ENCODE measurements at regions not wholly inside any gene's neighbourhood (a gene's known extent, or its start where the extent isn't known, plus 50 kb on each side); places are given as distances from the start of the nearest gene placed in this dataset.

GRCh38 chr2:216796115-216796840 is 63.6 kb downstream of the TNP1 start:
- H3K79me2 ChIP-seq (ENCODE audit: insufficient read depth): no peaks in the 10 kb centered on the region
- POLR2A ChIA-PET: no interaction called here
- H2AFZ ChIP-seq (ENCODE audit: low read depth): no peak overlapping the region
- peaks cover 4 to 28% of the 10 kb centered on the region in 2 experiments; a peak in 3 of 4 replicates for H3K4me1 ChIP-seq (ENCODE audit: control insufficient read depth in 1 of 2, insufficient read depth in 2 of 2, low read depth in 1 of 2, low read length in 1 of 2)
- no peaks in the 10 kb centered on the region for H4K20me1 ChIP-seq (ENCODE audit: insufficient read depth)
- H3K9me2 ChIP-seq: no peaks in the 10 kb centered on the region
- H3K27ac ChIP-seq (ENCODE audit: low read depth in 2 of 2, low read length in 1 of 2): no peak overlapping the region
- H3K36me3 ChIP-seq (replicated peaks in 1 of 2; ENCODE audit: control insufficient read depth in 1 of 2, insufficient read depth in 2 of 2, low read length in 1 of 2): no peaks in the 10 kb centered on the region
- H3K27me3 ChIP-seq (ENCODE audit: insufficient read depth): no peaks in the 10 kb centered on the region
- H3K9ac ChIP-seq: no peak overlapping the region
- 71% methylated on average over 10 of the region's 10 CpGs for WGBS (ENCODE audit: low lambda C conversion rate)
- CTCF ChIA-PET: no interaction called here
- DNase-seq: no peak
- H3K4me2 ChIP-seq: no peak overlapping the region
- no peaks in the 10 kb centered on the region for H3K9me3 ChIP-seq
- no peaks in the 10 kb centered on the region for H3F3A ChIP-seq (replicated peaks; ENCODE audit: insufficient read depth)
- no peak for TF ChIP-seq NFIC (IDR thresholded peaks at IDR 0.05; ENCODE audit: borderline replicate concordance)
- no peak for TF ChIP-seq GABPA (IDR thresholded peaks at IDR 0.05; ENCODE audit: low read depth)
- no peak for TF ChIP-seq RFX5 (IDR thresholded peaks at IDR 0.05; ENCODE audit: low read length)
- TF ChIP-seq JUND (IDR thresholded peaks at IDR 0.05): no peak
- TF ChIP-seq CHD2 (IDR thresholded peaks at IDR 0.05; ENCODE audit: low read length, partially characterized antibody): no peak
- TF ChIP-seq ELF1 (IDR thresholded peaks at IDR 0.05): no peak
- TF ChIP-seq RAD21 (IDR thresholded peaks at IDR 0.05; ENCODE audit: low read length): no peak
- TF ChIP-seq FOSL2 (IDR thresholded peaks at IDR 0.05; ENCODE audit: borderline replicate concordance, low read depth): no peak
- no peak for TF ChIP-seq POLR2AphosphoS5 (IDR thresholded peaks at IDR 0.05; ENCODE audit: low read depth, low read length)
- no peak for TF ChIP-seq NRF1 (IDR thresholded peaks at IDR 0.05; ENCODE audit: low read depth, low read length)
- TF ChIP-seq RCOR1 (IDR thresholded peaks at IDR 0.05; ENCODE audit: low read length): no peak
- no peak for TF ChIP-seq EZH2phosphoT487 (IDR thresholded peaks at IDR 0.05; ENCODE audit: borderline replicate concordance, low read depth)
- no peak for TF ChIP-seq RXRA (IDR thresholded peaks at IDR 0.05; ENCODE audit: borderline replicate concordance, low read depth)
- H3K4me3 ChIP-seq (ENCODE audit: low read depth in 2 of 2, low read length in 1 of 2): no peak overlapping the region

DNA sequence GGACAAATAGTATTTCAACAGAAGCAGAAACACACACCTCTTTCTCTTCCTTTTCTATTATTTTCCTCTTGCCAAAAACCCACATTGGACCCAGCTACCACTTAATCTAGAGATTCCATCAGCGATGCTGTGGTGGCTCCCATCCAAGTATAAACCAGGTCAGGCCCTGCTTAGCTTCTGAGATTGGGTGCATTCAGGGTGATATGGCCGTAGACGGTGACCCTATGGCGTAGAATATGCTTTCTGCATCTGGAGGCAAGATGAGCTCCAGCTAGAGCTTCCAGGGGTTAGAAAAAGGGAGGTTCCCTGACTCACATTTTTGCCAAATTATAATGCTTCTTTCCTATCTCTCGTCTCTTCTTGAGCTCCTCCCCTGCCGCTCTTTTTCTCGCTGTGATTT is 66.5 kb downstream of the TNP1 start:
- TF ChIP-seq TEAD4 (IDR thresholded peaks at IDR 0.05; ENCODE audit: borderline replicate concordance, insufficient read depth) (no peak), EZH2phosphoT487 (IDR thresholded peaks at IDR 0.05; ENCODE audit: borderline replicate concordance, low read depth) (no peak), MAX (IDR thresholded peaks at IDR 0.05; ENCODE audit: low read depth) (no peak), POLR2AphosphoS5 (IDR thresholded peaks at IDR 0.05; ENCODE audit: low read depth, low read length) (no peak), MXI1 (IDR thresholded peaks at IDR 0.05; ENCODE audit: low read depth, low read length) (no peak), RCOR1 (IDR thresholded peaks at IDR 0.05; ENCODE audit: low read length) (peak; percentile 70), GATA2 (CRISPR knock-in tag; IDR thresholded peaks at IDR 0.05) (peak; percentile 90), EP300 (IDR thresholded peaks at IDR 0.05; ENCODE audit: borderline replicate concordance in 1 of 2, low read depth in 1 of 2, low read length in 1 of 2) (peak in 1 of 2 experiments; percentile 85; a peak in 2 of 4 replicates), FOXM1 (IDR thresholded peaks at IDR 0.05; ENCODE audit: low read depth) (no peak), FOSL2 (IDR thresholded peaks at IDR 0.05; ENCODE audit: borderline replicate concordance, low read depth) (no peak), GABPA (IDR thresholded peaks at IDR 0.05; ENCODE audit: low read depth) (no peak), NFIC (IDR thresholded peaks at IDR 0.05; ENCODE audit: borderline replicate concordance) (peak; percentile 41; the same call in 1 of the 2 replicates), CHD2 (IDR thresholded peaks at IDR 0.05; ENCODE audit: low read length, partially characterized antibody) (peak; percentile 25)
- Histone ChIP-seq H3F3A (replicated peaks; ENCODE audit: insufficient read depth) (no peaks in the 10 kb centered on the region), H3K27me3 (ENCODE audit: insufficient read depth) (no peaks in the 10 kb centered on the region), H2AFZ (ENCODE audit: low read depth) (no peak overlapping the region), H3K4me1 (ENCODE audit: control insufficient read depth in 1 of 2, insufficient read depth in 2 of 2, low read depth in 1 of 2, low read length in 1 of 2) (peaks cover 4 to 34% of the 10 kb centered on the region in 2 experiments; a peak in 3 of 4 replicates), H3K4me3 (ENCODE audit: low read depth in 2 of 2, low read length in 1 of 2) (no peak overlapping the region), H3K27ac (ENCODE audit: low read depth in 2 of 2, low read length in 1 of 2) (peak overlapping the region; percentile 47 to 91), H3K9ac (no peak overlapping the region), H3K36me3 (replicated peaks in 1 of 2; ENCODE audit: control insufficient read depth in 1 of 2, insufficient read depth in 2 of 2, low read length in 1 of 2) (no peaks in the 10 kb centered on the region), H3K79me2 (ENCODE audit: insufficient read depth) (no peaks in the 10 kb centered on the region), H3K4me2 (no peak overlapping the region), H4K20me1 (ENCODE audit: insufficient read depth) (no peaks in the 10 kb centered on the region), H3K9me3 (no peaks in the 10 kb centered on the region), H3K9me2 (no peaks in the 10 kb centered on the region)
- ChIA-PET POLR2A (interaction anchor here (1.0 to 2.1 kb wide), 6 partner anchors 11 to 295 kb away, joined by 3 to 11 read pairs (median 5); partner anchors contain the start of genes IGFBP5 and RPL37A), CTCF (interaction anchor here (0.8 to 2.5 kb wide), 12 partner anchors 14 to 920 kb away, joined by 3 to 9 read pairs (median 4); partner anchors contain the start of gene IGFBP5)
- 71% methylated on average over 7 of the region's 7 CpGs for WGBS (ENCODE audit: low lambda C conversion rate)
- DNase-seq: peak; percentile 57
